ENCODE measurements at regions not wholly inside any gene's neighbourhood (a gene's known extent, or its start where the extent isn't known, plus 50 kb on each side); places are given as distances from the start of the nearest gene placed in this dataset.

DNA sequence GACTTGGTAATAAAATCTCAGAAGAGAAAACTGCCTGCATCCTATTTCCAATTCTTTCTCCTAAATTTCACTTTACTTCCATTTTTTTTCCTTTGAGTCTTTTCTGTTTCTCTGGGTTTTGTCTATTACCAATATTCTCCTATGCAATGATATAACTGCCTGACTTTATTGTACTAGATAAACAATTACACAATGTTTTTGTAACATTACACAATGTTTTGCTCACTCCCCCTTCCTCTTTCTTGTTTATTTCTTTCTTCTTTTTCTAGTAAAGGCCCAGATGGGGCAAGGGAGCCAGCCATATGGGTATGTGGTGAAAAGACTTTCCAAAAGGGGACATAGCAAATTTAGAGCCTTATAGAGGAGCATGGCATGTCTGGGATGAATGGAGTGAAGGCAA, 278.7 kb upstream of the PHYHIPL start:
- no peaks in the 10 kb centered on the region for H3F3A ChIP-seq (ENCODE audit: insufficient read depth, low read length, poor library complexity, severe bottlenecking)
- H3K4me2 ChIP-seq (ENCODE audit: low read length), result no peak overlapping the region
- H3K79me2 ChIP-seq (replicated peaks; ENCODE audit: insufficient read depth, low read length), result no peaks in the 10 kb centered on the region
- H3K4me3 ChIP-seq (ENCODE audit: low read length), result no peak overlapping the region
- no peak overlapping the region for H3K9ac ChIP-seq (ENCODE audit: low read length)
- no peak overlapping the region for H3K27ac ChIP-seq (ENCODE audit: low read length)
- no peaks in the 10 kb centered on the region for H4K20me1 ChIP-seq (ENCODE audit: insufficient read depth)
- TF ChIP-seq SMC3 (conservative IDR thresholded peaks at IDR 0.05; ENCODE audit: poor library complexity) (no peak), POLR2AphosphoS5 (IDR thresholded peaks at IDR 0.05) (no peak), MXI1 (conservative IDR thresholded peaks at IDR 0.05; ENCODE audit: poor library complexity, severe bottlenecking) (no peak), RAD21 (conservative IDR thresholded peaks at IDR 0.05) (no peak), EP300 (conservative IDR thresholded peaks at IDR 0.05; ENCODE audit: poor library complexity, severe bottlenecking) (no peak), TAF1 (IDR thresholded peaks at IDR 0.05; ENCODE audit: low read depth) (no peak), EZH2 (IDR thresholded peaks at IDR 0.05; ENCODE audit: borderline replicate concordance, insufficient read depth, low read length, poor library complexity, severe bottlenecking) (no peak)
- TF ChIP-seq, protein P1, sequence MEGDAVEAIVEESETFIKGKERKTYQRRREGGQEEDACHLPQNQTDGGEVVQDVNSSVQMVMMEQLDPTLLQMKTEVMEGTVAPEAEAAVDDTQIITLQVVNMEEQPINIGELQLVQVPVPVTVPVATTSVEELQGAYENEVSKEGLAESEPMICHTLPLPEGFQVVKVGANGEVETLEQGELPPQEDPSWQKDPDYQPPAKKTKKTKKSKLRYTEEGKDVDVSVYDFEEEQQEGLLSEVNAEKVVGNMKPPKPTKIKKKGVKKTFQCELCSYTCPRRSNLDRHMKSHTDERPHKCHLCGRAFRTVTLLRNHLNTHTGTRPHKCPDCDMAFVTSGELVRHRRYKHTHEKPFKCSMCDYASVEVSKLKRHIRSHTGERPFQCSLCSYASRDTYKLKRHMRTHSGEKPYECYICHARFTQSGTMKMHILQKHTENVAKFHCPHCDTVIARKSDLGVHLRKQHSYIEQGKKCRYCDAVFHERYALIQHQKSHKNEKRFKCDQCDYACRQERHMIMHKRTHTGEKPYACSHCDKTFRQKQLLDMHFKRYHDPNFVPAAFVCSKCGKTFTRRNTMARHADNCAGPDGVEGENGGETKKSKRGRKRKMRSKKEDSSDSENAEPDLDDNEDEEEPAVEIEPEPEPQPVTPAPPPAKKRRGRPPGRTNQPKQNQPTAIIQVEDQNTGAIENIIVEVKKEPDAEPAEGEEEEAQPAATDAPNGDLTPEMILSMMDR (IDR thresholded peaks at IDR 0.05; ENCODE audit: poor library complexity, severe bottlenecking), result no peak
- TF ChIP-seq, protein P2, sequence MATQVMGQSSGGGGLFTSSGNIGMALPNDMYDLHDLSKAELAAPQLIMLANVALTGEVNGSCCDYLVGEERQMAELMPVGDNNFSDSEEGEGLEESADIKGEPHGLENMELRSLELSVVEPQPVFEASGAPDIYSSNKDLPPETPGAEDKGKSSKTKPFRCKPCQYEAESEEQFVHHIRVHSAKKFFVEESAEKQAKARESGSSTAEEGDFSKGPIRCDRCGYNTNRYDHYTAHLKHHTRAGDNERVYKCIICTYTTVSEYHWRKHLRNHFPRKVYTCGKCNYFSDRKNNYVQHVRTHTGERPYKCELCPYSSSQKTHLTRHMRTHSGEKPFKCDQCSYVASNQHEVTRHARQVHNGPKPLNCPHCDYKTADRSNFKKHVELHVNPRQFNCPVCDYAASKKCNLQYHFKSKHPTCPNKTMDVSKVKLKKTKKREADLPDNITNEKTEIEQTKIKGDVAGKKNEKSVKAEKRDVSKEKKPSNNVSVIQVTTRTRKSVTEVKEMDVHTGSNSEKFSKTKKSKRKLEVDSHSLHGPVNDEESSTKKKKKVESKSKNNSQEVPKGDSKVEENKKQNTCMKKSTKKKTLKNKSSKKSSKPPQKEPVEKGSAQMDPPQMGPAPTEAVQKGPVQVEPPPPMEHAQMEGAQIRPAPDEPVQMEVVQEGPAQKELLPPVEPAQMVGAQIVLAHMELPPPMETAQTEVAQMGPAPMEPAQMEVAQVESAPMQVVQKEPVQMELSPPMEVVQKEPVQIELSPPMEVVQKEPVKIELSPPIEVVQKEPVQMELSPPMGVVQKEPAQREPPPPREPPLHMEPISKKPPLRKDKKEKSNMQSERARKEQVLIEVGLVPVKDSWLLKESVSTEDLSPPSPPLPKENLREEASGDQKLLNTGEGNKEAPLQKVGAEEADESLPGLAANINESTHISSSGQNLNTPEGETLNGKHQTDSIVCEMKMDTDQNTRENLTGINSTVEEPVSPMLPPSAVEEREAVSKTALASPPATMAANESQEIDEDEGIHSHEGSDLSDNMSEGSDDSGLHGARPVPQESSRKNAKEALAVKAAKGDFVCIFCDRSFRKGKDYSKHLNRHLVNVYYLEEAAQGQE (IDR thresholded peaks at IDR 0.05; ENCODE audit: borderline replicate concordance), result no peak
- H3K9me3 ChIP-seq (ENCODE audit: low read length), result no peaks in the 10 kb centered on the region
- H2AFZ ChIP-seq (ENCODE audit: low read depth, low read length), result no peak overlapping the region
- no peaks in the 10 kb centered on the region for H3K36me3 ChIP-seq (ENCODE audit: insufficient read depth, low read length)
- H3K27me3 ChIP-seq (ENCODE audit: insufficient read depth, low read depth, low read length), result no peaks in the 10 kb centered on the region
- H3K9me2 ChIP-seq (ENCODE audit: insufficient read depth, low read length), result no peaks in the 10 kb centered on the region

DNA sequence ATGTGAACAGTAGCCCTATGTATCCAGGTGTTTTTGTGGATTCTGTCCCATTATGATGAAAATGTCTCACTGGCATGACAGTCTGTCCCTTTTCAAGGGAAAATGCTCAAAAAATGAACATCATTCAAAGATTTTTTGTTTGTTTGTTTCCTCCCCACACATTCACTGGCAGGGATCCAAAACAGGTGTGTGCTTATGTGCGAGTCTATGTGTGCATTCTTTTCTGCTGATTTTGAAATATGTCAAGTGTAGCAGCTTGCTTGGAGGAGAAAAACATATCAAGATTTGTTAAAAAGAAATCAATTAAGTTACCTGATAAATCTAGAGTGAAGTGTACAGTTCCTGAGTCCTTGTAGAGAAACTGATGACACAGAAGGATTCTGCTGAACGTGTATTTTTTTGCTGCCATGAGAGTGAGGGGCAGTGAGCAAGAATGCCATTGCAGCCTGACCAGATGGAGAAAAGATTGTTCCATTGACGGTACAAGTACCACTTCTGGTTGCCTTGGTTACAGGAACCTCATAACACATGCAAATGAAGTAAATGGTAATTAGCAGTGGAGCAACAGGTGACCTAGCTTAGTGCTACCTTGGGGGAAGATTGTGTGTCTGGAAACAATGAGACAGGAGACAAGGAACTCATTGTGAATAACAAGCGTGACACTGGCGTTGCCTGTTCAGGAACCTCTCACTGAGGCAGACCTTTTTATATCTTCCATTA, 277.4 kb upstream of the PHYHIPL start:
- Histone ChIP-seq H3K27ac (ENCODE audit: low read length) (no peak overlapping the region), H3K9me2 (ENCODE audit: insufficient read depth, low read length) (no peaks in the 10 kb centered on the region), H4K20me1 (ENCODE audit: insufficient read depth) (no peaks in the 10 kb centered on the region), H3F3A (ENCODE audit: insufficient read depth, low read length, poor library complexity, severe bottlenecking) (no peaks in the 10 kb centered on the region), H2AFZ (ENCODE audit: low read depth, low read length) (no peak overlapping the region), H3K79me2 (replicated peaks; ENCODE audit: insufficient read depth, low read length) (no peaks in the 10 kb centered on the region), H3K9me3 (ENCODE audit: low read length) (no peaks in the 10 kb centered on the region), H3K36me3 (ENCODE audit: insufficient read depth, low read length) (no peaks in the 10 kb centered on the region), H3K9ac (ENCODE audit: low read length) (no peak overlapping the region), H3K4me3 (ENCODE audit: low read length) (no peak overlapping the region), H3K4me2 (ENCODE audit: low read length) (no peak overlapping the region), H3K27me3 (ENCODE audit: insufficient read depth, low read depth, low read length) (no peaks in the 10 kb centered on the region)
- no peak for TF ChIP-seq SMC3 (conservative IDR thresholded peaks at IDR 0.05; ENCODE audit: poor library complexity)
- no peak for TF ChIP-seq EZH2 (IDR thresholded peaks at IDR 0.05; ENCODE audit: borderline replicate concordance, insufficient read depth, low read length, poor library complexity, severe bottlenecking)
- TF ChIP-seq POLR2AphosphoS5 (IDR thresholded peaks at IDR 0.05), result no peak
- TF ChIP-seq EP300 (conservative IDR thresholded peaks at IDR 0.05; ENCODE audit: poor library complexity, severe bottlenecking), result no peak
- TF ChIP-seq, protein P2 (IDR thresholded peaks at IDR 0.05; ENCODE audit: borderline replicate concordance), result no peak
- TF ChIP-seq RAD21 (conservative IDR thresholded peaks at IDR 0.05), result no peak
- TF ChIP-seq TAF1 (IDR thresholded peaks at IDR 0.05; ENCODE audit: low read depth), result no peak
- no peak for TF ChIP-seq MXI1 (conservative IDR thresholded peaks at IDR 0.05; ENCODE audit: poor library complexity, severe bottlenecking)
- TF ChIP-seq, protein P1 (IDR thresholded peaks at IDR 0.05; ENCODE audit: poor library complexity, severe bottlenecking), result no peak
